ENCODE measurements at regions not wholly inside any gene's neighbourhood (a gene's known extent, or its start where the extent isn't known, plus 50 kb on each side); places are given as distances from the start of the nearest gene placed in this dataset.

- Mint-ChIP-seq H3K27ac (no peak overlapping the region), H3K27me3 (peaks cover 15% of the 10 kb centered on the region), H3K36me3 (ENCODE audit: low read depth) (no peaks in the 10 kb centered on the region), H3K9me3 (no peaks in the 10 kb centered on the region), H3K4me1 (no peaks in the 10 kb centered on the region), H3K4me3 (no peak overlapping the region)
- no peak for ATAC-seq (replicated peaks)
Observed at GRCh38 chr6:1136415-1136774, 175.5 kb upstream of the FOXQ1 start.

- Mint-ChIP-seq H3K4me3 (no peak overlapping the region), H3K27ac (no peak overlapping the region), H3K4me1 (no peaks in the 10 kb centered on the region), H3K36me3 (ENCODE audit: low read depth) (no peaks in the 10 kb centered on the region), H3K27me3 (peaks cover 15% of the 10 kb centered on the region), H3K9me3 (no peaks in the 10 kb centered on the region)
- no peak for ATAC-seq (replicated peaks)
Observed at GRCh38 chr6:1135726-1136414, 176.0 kb upstream of the FOXQ1 start.

- no peak overlapping the region for H3K27ac Mint-ChIP-seq
- H3K4me3 Mint-ChIP-seq, result no peak overlapping the region
- H3K9me3 Mint-ChIP-seq, result no peaks in the 10 kb centered on the region
- no peaks in the 10 kb centered on the region for H3K27me3 Mint-ChIP-seq
- ATAC-seq (replicated peaks), result no peak
- no peaks in the 10 kb centered on the region for H3K36me3 Mint-ChIP-seq (ENCODE audit: low read depth)
- no peaks in the 10 kb centered on the region for H3K4me1 Mint-ChIP-seq
Observed at GRCh38 chr6:1131285-1132079, 180.4 kb upstream of the FOXQ1 start.

GRCh38 chr6:1130709-1131108 lies 181.2 kb upstream of the FOXQ1 start:
- Mint-ChIP-seq H3K27ac (no peak overlapping the region), H3K4me1 (no peaks in the 10 kb centered on the region), H3K4me3 (no peak overlapping the region), H3K36me3 (ENCODE audit: low read depth) (no peaks in the 10 kb centered on the region), H3K9me3 (no peaks in the 10 kb centered on the region), H3K27me3 (no peaks in the 10 kb centered on the region)
- no peak for ATAC-seq (replicated peaks)

- no peak overlapping the region for H3K27ac Mint-ChIP-seq
Observed at GRCh38 chr6:1129131-1129530, 182.8 kb upstream of the FOXQ1 start.

GRCh38 chr6:1127597-1128288 lies 184.2 kb upstream of the FOXQ1 start:
- Mint-ChIP-seq H3K27ac (no peak overlapping the region), H3K9me3 (no peaks in the 10 kb centered on the region), H3K4me3 (no peak overlapping the region), H3K27me3 (no peaks in the 10 kb centered on the region), H3K4me1 (no peaks in the 10 kb centered on the region), H3K36me3 (ENCODE audit: low read depth) (no peaks in the 10 kb centered on the region)
- ATAC-seq (replicated peaks), result no peak

More at GRCh38 chr6:1129131-1129530, 182.8 kb upstream of the FOXQ1 start:
- H3K4me1 Mint-ChIP-seq, result no peaks in the 10 kb centered on the region
- no peak for ATAC-seq (replicated peaks)
- H3K4me3 Mint-ChIP-seq, result no peak overlapping the region
- H3K27me3 Mint-ChIP-seq, result no peaks in the 10 kb centered on the region
- H3K36me3 Mint-ChIP-seq (ENCODE audit: low read depth), result no peaks in the 10 kb centered on the region
- no peaks in the 10 kb centered on the region for H3K9me3 Mint-ChIP-seq

- no peak for ATAC-seq (replicated peaks)
- H3K9me3 Mint-ChIP-seq, result no peaks in the 10 kb centered on the region
- no peaks in the 10 kb centered on the region for H3K4me1 Mint-ChIP-seq
- H3K27me3 Mint-ChIP-seq, result no peaks in the 10 kb centered on the region
- no peak overlapping the region for H3K27ac Mint-ChIP-seq
- no peaks in the 10 kb centered on the region for H3K36me3 Mint-ChIP-seq (ENCODE audit: low read depth)
- no peak overlapping the region for H3K4me3 Mint-ChIP-seq
Observed at GRCh38 chr6:1127129-1127528, 184.8 kb upstream of the FOXQ1 start.

GRCh38 chr6:1126036-1126435 lies 185.9 kb upstream of the FOXQ1 start:
- Mint-ChIP-seq H3K4me3 (no peak overlapping the region), H3K36me3 (ENCODE audit: low read depth) (no peaks in the 10 kb centered on the region), H3K27me3 (no peaks in the 10 kb centered on the region), H3K9me3 (no peaks in the 10 kb centered on the region), H3K27ac (no peak overlapping the region), H3K4me1 (no peaks in the 10 kb centered on the region)
- ATAC-seq (replicated peaks), result no peak

- H3K36me3 Mint-ChIP-seq (ENCODE audit: low read depth), result no peaks in the 10 kb centered on the region
- no peak for ATAC-seq (replicated peaks)
Observed at GRCh38 chr6:1125297-1125696, 186.6 kb upstream of the FOXQ1 start.

GRCh38 chr6:1124885-1125284 lies 187.0 kb upstream of the FOXQ1 start:
- ATAC-seq (replicated peaks), result no peak
- H3K36me3 Mint-ChIP-seq (ENCODE audit: low read depth), result no peaks in the 10 kb centered on the region
- H3K27ac Mint-ChIP-seq, result no peak overlapping the region
- H3K4me3 Mint-ChIP-seq, result no peak overlapping the region
- no peaks in the 10 kb centered on the region for H3K9me3 Mint-ChIP-seq
- peaks cover 2% of the 10 kb centered on the region for H3K27me3 Mint-ChIP-seq
- no peaks in the 10 kb centered on the region for H3K4me1 Mint-ChIP-seq

More at GRCh38 chr6:1125297-1125696, 186.6 kb upstream of the FOXQ1 start:
- Mint-ChIP-seq H3K27me3 (no peaks in the 10 kb centered on the region), H3K9me3 (no peaks in the 10 kb centered on the region), H3K4me1 (no peaks in the 10 kb centered on the region), H3K27ac (no peak overlapping the region), H3K4me3 (no peak overlapping the region)

- no peak for ATAC-seq (replicated peaks)
- peaks cover 7% of the 10 kb centered on the region for H3K27me3 Mint-ChIP-seq
- H3K9me3 Mint-ChIP-seq, result no peaks in the 10 kb centered on the region
- H3K27ac Mint-ChIP-seq, result no peak overlapping the region
- H3K4me1 Mint-ChIP-seq, result no peaks in the 10 kb centered on the region
- H3K36me3 Mint-ChIP-seq (ENCODE audit: low read depth), result no peaks in the 10 kb centered on the region
- no peak overlapping the region for H3K4me3 Mint-ChIP-seq
Observed at GRCh38 chr6:1123386-1124375, 188.2 kb upstream of the FOXQ1 start.

- Mint-ChIP-seq H3K4me3 (no peak overlapping the region), H3K9me3 (no peaks in the 10 kb centered on the region), H3K27me3 (peaks cover 12% of the 10 kb centered on the region), H3K4me1 (no peaks in the 10 kb centered on the region), H3K36me3 (ENCODE audit: low read depth) (no peaks in the 10 kb centered on the region), H3K27ac (no peak overlapping the region)
- ATAC-seq (replicated peaks), result no peak
Observed at GRCh38 chr6:1122083-1122482, 189.8 kb upstream of the FOXQ1 start.

- no peak for ATAC-seq (replicated peaks)
- Mint-ChIP-seq H3K27ac (no peak overlapping the region), H3K9me3 (no peaks in the 10 kb centered on the region), H3K27me3 (peaks cover 22% of the 10 kb centered on the region), H3K36me3 (ENCODE audit: low read depth) (no peaks in the 10 kb centered on the region), H3K4me1 (no peaks in the 10 kb centered on the region), H3K4me3 (no peak overlapping the region)
Observed at GRCh38 chr6:1118287-1118647, 193.6 kb upstream of the FOXQ1 start.
